Stromal cell of bone marrow (primary cell): ENCODE measurements at regions not wholly inside any gene's neighbourhood (a gene's known extent, or its start where the extent isn't known, plus 50 kb on each side); places are given as distances from the start of the nearest gene placed in this dataset.
A peak's percentile ranks its signal among the peaks of the same experiment; 100 is the strongest.

Source experiments
- DNase-seq: peaks from one replicate; pipeline ENCODE4 v3.0.0-alpha.2; 2012; ENCODE audit warnings: low read depth

- peak; percentile 18 for DNase-seq
These were observed 413.4 kb downstream of the ANXA1 start for GRCh38 chr9:73565026-73565425.

- peak; percentile 38 for DNase-seq
These were observed 414.3 kb downstream of the ANXA1 start for GRCh38 chr9:73565833-73566465.

- DNase-seq = no peak
These were observed 415.0 kb downstream of the ANXA1 start for GRCh38 chr9:73566627-73567026.

GRCh38 chr9:73573235-73573634, 421.6 kb downstream of the ANXA1 start:
- no peak for DNase-seq

GRCh38 chr9:73575101-73576060, 423.7 kb downstream of the ANXA1 start:
- no peak for DNase-seq

- DNase-seq = peak; percentile 15
These were observed 426.2 kb downstream of the ANXA1 start for GRCh38 chr9:73577848-73578247.

- no peak for DNase-seq
These were observed 428.2 kb downstream of the ANXA1 start for GRCh38 chr9:73579823-73580222.

GRCh38 chr9:73583576-73583975, 431.9 kb downstream of the ANXA1 start:
- DNase-seq = peak; percentile 4

- no peak for DNase-seq
These were observed 443.4 kb downstream of the ANXA1 start for GRCh38 chr9:73595036-73595545.

GRCh38 chr9:73596321-73596720, 444.7 kb downstream of the ANXA1 start:
- DNase-seq = no peak

GRCh38 chr9:73597039-73597438, 445.4 kb downstream of the ANXA1 start:
- DNase-seq = no peak

- DNase-seq = no peak
These were observed 446.1 kb downstream of the ANXA1 start for GRCh38 chr9:73597771-73598170.

- no peak for DNase-seq
These were observed 457.7 kb downstream of the ANXA1 start for GRCh38 chr9:73609381-73609780.

- DNase-seq = no peak
These were observed 459.4 kb downstream of the ANXA1 start for GRCh38 chr9:73611032-73611431.

GRCh38 chr9:73613092-73613701, 461.5 kb downstream of the ANXA1 start:
- no peak for DNase-seq

- DNase-seq = no peak
These were observed 463.9 kb downstream of the ANXA1 start for GRCh38 chr9:73615557-73615956.

- DNase-seq = no peak
These were observed 465.9 kb downstream of the ANXA1 start for GRCh38 chr9:73617586-73617985.

- no peak for DNase-seq
These were observed 489.3 kb downstream of the ANXA1 start for GRCh38 chr9:73640971-73641370.

GRCh38 chr9:73643379-73644013, 491.8 kb downstream of the ANXA1 start:
- peak; percentile 23 for DNase-seq

GRCh38 chr9:73647560-73647959, 495.9 kb downstream of the ANXA1 start:
- DNase-seq = no peak

- no peak for DNase-seq
These were observed 497.9 kb downstream of the ANXA1 start for GRCh38 chr9:73649552-73649951.

- no peak for DNase-seq
These were observed 503.7 kb downstream of the ANXA1 start for GRCh38 chr9:73655363-73655762.
